HCT116 (cell line): ENCODE measurements at regions not wholly inside any gene's neighbourhood (a gene's known extent, or its start where the extent isn't known, plus 50 kb on each side); places are given as distances from the start of the nearest gene placed in this dataset.

Experiments used
- EZH2 ChIP-seq: fragments of 200-600 bp; sonication (generic); IDR thresholded peaks from 2 replicates; pipeline ENCODE4 v1.6.1; 2017; ENCODE audit warnings: antibody characterized with exemption, mixed run types
- EZH2phosphoT487 ChIP-seq: fragments of 200-600 bp; IDR thresholded peaks from 2 replicates; pipeline ENCODE4 v1.6.1; 2018; ENCODE audit warnings: antibody characterized with exemption, borderline replicate concordance
- POLR2A ChIP-seq: IDR thresholded peaks from 2 replicates; pipeline ENCODE4 v1.7.0; 2011; ENCODE audit warnings: borderline replicate concordance; ENCODE audit not compliant: insufficient read depth, insufficient read length; ENCODE audit errors: extremely low read depth
- POLR2AphosphoS5 ChIP-seq: IDR thresholded peaks from 2 replicates; pipeline ENCODE4 v1.6.1; 2011; ENCODE audit warnings: mild to moderate bottlenecking, low read depth, low read length, moderate library complexity
- TCF7L2 ChIP-seq: IDR thresholded peaks from 2 replicates; pipeline ENCODE4 v1.7.0; 2011; ENCODE audit warnings: borderline replicate concordance, inconsistent platforms; ENCODE audit not compliant: insufficient read depth, insufficient read length; ENCODE audit errors: extremely low read depth
- YY1 ChIP-seq: IDR thresholded peaks from 2 replicates; pipeline ENCODE4 v1.6.1; 2011; ENCODE audit warnings: low read length, low read depth, moderate library complexity, mild to moderate bottlenecking; ENCODE audit not compliant: insufficient replicate concordance; ENCODE audit errors: extremely low read depth
- ZNF274 ChIP-seq: fragments of 200-500 bp; sonication (Bioruptor generic); IDR thresholded peaks from 2 replicates; pipeline ENCODE4 v1.6.1; 2014; ENCODE audit warnings: mild to moderate bottlenecking, low read depth, low read length, inconsistent platforms
- TF ChIP-seq, protein P1 (sequence below), 3 experiments: fragments of 200-600 bp in 1 of 3; sonication (generic) in 1 of 3; IDR thresholded peaks in 2 of 3; conservative IDR thresholded peaks in 1 of 3; 2 replicates each; pipeline ENCODE4 v1.5.1; 2012 to 2017; ENCODE audit warnings: low read depth in 2 of 3, low read length in 2 of 3, antibody characterized with exemption in 1 of 3, borderline replicate concordance in 1 of 3, control low read depth in 1 of 3, mild to moderate bottlenecking in 1 of 3, mixed read lengths in 1 of 3, mixed run types in 1 of 3, moderate library complexity in 1 of 3; ENCODE audit not compliant: insufficient read depth in 1 of 3
- TF ChIP-seq, protein P2 (sequence below): IDR thresholded peaks from 2 replicates; pipeline ENCODE4 v1.6.1; 2011; ENCODE audit warnings: mild to moderate bottlenecking, low read length, moderate library complexity; ENCODE audit not compliant: insufficient replicate concordance; ENCODE audit errors: extremely low read depth
- TF ChIP-seq, protein P3 (sequence below): IDR thresholded peaks from 2 replicates; pipeline ENCODE4 v1.6.1; 2012

DNA sequence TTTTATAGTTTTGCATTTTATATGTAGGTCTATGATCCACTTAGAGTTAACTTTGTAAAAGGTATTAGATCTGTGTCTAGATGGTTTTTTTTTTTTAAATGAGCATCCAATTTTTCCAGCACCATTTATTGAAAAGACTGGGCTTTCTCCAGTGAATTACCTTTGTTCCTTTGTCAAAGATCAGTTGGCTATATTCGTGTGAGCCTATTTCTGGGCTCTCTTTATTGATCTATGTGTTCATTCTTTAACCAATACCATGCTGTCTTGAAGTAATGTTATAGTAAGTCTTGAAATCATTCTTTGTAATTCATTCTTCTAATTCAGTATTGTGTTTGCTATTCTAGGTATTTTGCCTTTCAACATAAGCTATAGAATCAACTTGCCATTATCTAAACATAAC is 165.4 kb upstream of the ARPP21 start:
- TF ChIP-seq POLR2A (no peak), YY1 (no peak), ZNF274 (no peak), POLR2AphosphoS5 (no peak), EZH2 (no peak), TCF7L2 (no peak), EZH2phosphoT487 (no peak)
- TF ChIP-seq, protein P1, sequence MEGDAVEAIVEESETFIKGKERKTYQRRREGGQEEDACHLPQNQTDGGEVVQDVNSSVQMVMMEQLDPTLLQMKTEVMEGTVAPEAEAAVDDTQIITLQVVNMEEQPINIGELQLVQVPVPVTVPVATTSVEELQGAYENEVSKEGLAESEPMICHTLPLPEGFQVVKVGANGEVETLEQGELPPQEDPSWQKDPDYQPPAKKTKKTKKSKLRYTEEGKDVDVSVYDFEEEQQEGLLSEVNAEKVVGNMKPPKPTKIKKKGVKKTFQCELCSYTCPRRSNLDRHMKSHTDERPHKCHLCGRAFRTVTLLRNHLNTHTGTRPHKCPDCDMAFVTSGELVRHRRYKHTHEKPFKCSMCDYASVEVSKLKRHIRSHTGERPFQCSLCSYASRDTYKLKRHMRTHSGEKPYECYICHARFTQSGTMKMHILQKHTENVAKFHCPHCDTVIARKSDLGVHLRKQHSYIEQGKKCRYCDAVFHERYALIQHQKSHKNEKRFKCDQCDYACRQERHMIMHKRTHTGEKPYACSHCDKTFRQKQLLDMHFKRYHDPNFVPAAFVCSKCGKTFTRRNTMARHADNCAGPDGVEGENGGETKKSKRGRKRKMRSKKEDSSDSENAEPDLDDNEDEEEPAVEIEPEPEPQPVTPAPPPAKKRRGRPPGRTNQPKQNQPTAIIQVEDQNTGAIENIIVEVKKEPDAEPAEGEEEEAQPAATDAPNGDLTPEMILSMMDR (IDR thresholded peaks at IDR 0.05 in 2 of 3, conservative IDR thresholded peaks at IDR 0.05 in 1 of 3; ENCODE audit: borderline replicate concordance in 1 of 3, insufficient read depth in 1 of 3, low read depth in 2 of 3, low read length in 2 of 3) = no peak
- TF ChIP-seq, protein P2, sequence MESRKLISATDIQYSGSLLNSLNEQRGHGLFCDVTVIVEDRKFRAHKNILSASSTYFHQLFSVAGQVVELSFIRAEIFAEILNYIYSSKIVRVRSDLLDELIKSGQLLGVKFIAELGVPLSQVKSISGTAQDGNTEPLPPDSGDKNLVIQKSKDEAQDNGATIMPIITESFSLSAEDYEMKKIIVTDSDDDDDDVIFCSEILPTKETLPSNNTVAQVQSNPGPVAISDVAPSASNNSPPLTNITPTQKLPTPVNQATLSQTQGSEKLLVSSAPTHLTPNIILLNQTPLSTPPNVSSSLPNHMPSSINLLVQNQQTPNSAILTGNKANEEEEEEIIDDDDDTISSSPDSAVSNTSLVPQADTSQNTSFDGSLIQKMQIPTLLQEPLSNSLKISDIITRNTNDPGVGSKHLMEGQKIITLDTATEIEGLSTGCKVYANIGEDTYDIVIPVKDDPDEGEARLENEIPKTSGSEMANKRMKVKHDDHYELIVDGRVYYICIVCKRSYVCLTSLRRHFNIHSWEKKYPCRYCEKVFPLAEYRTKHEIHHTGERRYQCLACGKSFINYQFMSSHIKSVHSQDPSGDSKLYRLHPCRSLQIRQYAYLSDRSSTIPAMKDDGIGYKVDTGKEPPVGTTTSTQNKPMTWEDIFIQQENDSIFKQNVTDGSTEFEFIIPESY = no peak
- TF ChIP-seq, protein P3, sequence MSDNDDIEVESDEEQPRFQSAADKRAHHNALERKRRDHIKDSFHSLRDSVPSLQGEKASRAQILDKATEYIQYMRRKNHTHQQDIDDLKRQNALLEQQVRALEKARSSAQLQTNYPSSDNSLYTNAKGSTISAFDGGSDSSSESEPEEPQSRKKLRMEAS = no peak
